ENCODE measurements at regions not wholly inside any gene's neighbourhood (a gene's known extent, or its start where the extent isn't known, plus 50 kb on each side); places are given as distances from the start of the nearest gene placed in this dataset.
"Not testable (repeated sequence)": the region's sequence is repeated elsewhere in the genome, so short reads cannot be mapped to it uniquely, and the experiment has no call there.

DNA sequence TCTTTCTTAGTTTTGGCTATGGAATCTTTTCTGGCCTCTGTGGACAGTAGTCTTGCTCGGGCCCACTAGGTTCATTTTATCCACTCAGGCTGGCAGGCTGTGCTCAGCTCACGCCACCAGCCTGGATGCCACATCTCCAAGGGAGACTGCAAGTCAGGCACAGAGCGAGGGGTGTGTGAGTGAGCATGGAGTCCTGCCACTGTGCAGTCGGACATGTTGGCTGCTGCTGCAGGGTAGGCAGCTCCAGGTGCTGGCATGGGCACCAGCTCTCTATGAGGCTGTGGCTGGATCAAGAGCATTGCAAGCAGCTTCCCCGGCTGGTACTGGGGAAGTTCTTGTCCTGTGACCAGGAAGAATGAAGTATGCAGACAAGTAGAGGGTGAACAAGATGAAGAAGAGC, 158.9 kb downstream of the PCTP start:
- no peak for DNase-seq

DNA sequence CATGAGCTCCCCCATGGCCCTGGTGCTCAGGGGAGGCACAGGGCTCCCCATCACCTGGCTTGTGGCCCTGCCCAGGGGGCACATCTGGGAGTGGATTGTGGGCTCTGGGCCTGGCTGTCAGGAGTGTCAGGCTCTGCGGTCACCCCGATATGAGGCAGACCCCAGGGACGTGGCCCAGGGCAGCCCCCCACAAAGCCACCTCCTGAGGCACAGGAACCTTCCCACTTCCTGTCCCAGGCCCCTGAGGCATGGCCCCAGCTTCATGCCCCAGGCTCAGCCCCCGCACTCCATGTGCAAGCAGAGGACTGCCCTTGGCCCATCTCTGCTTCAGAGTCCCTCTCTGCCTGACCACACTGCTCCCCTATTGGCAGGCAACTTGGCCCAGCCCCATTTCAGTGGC, 160.3 kb downstream of the PCTP start:
- DNase-seq: no peak

DNA sequence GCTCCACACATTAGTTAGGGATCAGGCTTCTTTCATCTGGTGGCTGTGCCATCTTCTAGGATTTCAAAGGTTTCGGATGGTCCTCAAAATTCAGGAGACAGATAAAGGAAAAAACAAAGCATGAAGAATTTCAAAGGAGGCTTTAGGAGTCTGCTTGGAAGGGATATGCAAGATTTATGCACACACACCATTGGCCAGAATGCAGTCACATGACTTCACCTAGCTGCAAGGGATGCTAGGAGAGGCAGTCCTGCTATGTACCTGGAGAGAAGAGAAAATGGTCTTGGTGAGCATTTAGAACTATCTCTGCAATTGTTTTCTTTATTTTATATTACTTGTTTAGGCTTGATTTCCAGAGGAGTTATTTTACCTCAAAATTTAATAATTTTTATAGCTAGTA, 174.6 kb downstream of the PCTP start:
- DNase-seq: no peak

DNA sequence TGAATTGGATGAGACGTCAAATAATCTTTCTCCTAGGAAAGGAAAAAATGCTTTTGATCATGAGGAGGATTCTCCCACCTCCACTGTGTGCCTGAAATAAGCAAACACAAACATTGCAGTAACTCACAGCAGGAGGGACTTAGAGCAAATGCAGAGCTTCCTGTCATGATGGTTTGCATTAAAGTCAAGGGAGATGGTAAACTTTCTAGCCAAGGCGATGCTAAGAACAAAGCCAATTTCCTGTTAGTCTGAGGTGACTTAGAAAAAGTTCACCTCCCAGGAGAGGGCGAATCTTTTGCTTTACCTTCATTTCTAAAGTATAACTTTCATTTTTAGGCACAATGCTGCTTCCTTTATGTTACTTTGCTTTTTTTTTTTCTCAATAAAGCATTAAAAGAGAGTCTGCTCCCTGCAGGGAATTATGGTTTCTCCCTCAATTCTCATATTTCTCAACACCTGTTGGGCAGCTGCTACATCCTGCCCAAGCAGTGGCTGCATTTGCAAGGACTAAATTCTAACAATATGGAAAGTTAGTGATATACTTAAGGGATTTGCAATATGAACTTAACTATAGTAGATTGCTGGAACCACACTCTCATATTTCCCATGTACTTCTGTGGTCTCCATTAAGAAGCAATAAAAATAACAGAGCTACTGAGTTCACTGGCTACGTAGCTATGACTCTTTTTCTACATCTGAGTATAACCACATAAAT, 175.6 kb downstream of the PCTP start:
- no peak for DNase-seq

DNA sequence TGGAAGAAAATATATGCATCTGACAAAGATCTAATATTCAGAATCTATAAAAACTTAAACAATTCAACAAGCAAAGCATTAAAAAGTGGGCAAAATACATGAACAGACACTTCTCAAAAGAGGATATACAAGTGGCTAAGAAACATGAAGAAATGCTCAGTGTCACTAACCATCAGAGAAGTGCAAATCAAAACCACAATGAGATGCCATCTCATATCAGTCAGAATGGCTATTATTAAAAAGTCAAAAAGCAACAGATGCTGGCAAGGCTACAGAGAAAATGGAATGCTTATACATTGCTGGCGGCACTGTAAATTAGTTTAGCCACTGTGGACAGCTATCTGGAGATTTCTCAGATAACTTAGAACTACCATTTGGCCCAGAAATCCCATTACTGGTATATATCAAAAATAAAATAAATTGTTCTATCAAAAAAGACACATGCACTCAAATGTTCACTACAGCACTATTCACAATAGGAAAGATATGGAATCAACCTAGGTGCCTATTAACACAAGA, 179.5 kb downstream of the PCTP start:
- no peak for DNase-seq

DNA sequence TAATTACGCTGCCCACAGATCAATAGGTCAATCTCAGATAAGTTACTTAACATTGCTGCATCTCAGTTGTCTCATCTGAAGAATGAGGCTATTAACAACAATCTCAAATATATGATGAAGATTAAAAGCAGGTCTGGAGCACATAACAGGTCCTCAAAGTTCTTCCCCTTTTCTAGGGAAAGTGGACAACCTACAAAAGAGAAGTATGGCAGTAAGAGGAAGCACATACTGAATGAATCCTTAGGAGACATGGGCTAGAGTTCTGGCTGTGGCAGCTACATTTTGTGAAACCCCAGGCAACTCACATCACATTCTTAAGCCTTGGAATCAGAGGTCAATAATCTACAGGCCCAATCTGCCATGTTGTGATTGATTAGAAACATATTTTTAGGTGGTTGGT, 180.6 kb downstream of the PCTP start:
- DNase-seq: no peak

DNA sequence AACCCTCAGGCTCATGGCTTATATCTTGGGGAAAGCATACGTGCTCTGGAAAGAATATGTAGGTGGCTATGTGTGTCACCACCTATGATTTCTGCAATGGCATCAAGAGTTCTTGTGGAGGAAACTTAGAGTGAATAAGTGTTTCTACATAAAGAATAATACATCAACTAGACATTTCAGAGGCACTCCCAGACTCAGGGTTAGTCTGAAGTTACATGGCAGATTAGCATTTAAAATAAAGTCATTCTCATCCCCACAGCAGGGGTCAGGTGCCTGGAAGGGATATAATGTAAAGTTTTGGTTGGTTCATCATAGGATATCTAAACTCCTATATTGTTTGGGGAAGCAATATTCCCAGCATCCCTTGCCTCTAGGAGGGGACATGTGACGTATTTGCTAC, 182.1 kb downstream of the PCTP start:
- no peak for DNase-seq

DNA sequence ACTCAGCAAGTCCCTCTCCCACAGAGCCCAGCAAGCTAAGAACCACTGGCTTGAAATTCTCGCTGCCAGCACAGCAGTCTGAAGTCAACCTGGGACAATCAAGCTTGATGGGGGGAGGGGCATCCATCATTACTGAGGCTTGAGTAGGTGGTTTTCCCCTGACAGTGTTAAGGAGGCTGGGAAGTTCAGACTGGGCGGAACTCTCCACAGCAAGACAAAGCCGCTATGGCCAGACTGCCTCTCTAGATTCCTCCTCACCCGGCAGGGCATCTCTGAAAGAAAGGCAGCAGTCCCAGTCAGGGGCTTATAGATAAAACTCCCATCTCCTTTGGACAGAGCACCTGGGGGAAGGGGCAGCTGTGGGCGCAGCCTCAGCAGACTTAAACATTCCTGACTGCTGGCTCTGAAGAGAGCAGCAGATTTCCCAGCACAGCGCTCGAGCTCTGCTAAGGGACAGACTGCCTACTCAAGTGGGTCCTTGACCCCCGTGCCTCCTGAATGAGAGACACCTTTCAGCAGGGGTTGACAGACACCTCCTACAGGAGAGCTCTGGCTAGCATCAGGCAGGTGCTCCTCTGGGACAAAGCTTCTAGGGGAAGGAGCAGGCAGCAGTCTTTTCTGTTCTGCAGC, 188.4 kb downstream of the PCTP start:
- DNase-seq: not testable (repeated sequence)

DNA sequence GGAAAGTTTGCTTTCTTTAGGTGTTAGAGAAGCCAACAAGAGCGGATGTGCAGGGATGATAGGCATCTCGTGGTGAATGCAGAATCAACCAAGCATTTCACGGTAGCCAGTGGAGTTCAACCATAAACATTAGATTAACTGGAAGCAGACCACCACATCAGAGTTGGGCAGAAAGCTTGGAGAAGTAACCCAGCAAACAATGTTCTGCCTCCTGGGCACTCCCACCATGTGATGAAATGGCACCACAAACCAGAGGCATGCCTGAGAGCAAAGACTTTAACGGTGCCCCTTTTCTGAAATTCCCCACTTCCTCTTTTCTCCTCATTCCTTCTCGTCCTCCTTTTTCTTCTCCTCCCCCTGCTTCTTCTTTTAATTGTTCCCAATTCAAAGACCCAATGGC, 193.5 kb upstream of the ANKFN1 start:
- DNase-seq: no peak

DNA sequence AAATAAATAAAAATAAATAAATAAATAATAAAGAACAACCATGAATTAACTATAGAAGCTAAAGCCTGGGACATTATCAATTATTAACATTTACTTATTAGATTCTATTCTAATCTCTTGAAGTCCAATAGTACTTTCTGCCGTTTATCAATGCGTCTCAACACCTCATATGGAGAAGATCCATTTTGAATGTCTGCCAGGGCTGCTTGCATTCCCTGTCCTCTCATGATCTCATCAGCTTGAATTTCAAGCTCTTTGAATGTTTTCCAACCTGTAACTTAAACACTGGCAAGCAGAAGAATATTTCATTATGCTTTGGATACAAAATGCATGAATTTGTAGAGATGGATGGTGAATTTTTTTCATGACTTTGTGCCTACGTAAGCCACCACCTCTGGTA, 191.9 kb upstream of the ANKFN1 start:
- no peak for DNase-seq

DNA sequence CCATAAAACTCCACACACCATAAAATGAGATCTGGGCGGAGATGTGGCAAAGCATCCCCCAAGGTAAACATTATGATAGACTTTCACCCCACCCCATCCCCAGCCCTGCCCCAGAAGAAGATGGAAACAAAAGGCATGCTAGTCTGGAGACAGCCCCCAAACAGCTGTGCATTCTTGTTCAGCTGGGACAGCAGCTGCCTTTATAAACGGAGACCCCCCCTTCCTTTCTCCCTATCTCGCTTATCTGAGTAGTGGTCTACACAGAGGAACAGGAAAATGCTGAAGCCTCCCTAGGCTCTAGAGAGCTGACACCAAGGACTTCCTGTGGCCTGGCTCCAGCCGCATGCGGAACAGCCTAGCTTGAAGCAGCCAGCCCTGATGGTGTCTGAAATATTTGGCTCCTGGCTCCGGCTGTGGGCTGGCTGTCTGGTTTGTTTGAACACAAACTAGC, 190.3 kb upstream of the ANKFN1 start:
- DNase-seq: no peak

DNA sequence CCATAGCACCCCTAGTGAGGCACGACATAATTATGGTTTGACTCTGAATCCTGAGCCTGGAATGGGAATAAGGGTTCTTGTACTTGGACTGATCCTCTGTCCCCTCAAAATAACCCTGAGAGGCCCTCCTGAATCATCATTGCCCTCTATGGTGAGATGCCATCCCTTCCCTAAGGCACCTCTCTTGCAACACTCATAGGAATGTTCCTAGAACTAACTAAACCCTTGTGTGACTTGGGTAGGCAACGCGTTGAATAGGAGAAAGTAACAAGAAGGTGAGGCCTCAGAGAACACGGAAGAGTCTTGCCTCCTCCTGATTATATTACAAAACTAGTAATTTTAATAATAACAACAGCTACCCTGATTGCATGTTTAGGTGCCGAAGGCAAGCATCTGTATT, 189.1 kb upstream of the ANKFN1 start:
- DNase-seq: no peak

DNA sequence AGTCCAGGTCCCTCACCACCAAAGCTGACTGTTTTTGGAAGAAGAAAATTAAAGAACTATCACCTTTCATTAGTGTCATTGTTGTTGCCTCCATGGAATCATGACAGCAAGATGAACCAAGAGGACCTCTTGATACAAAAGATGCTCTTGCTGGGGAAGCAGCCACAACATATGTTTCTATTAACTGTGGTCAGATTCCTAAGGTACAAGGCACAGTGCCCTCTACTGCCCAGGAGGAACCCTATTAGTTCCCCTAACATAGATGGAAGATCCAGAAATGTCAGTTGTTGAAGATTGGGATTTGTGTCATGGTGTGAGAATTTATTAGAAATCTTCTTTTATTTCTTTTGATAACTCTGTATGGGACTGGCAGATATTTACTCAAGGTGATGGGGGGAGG, 188.2 kb upstream of the ANKFN1 start:
- DNase-seq: no peak

DNA sequence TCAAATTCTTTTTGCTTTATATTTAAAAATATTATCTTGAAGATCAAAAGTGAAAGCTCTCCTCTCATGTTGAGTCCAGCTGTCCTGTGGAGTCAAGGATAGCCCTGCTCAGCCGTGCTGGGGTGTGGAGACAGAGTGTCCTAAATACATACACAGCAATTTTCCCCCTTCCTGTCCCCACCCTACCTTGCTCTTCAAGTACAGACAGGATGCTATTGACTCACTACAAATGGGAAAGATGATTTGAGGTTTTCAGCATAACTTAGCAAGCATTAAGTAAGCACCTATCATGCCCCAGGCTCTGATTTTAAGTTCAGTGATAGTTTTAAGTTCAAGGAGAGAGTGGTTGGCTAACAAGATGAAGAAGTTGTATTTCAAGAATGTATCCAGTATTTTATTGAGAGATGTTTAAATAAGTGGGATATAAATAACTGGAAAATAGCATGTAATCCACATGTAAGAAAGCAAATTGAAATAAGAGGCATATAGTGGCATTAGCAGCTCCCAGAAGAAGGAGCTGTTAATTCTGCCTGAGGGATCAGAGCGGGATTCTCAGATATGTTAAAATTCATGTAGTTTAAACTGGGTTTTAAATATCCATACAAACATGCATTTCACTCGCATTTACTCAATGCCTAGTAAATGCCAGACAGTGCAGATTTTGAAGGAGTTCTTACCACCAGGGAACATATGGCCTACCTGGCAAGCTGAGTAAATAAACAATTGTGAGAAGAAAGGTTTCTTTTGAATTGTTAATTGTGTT, 183.5 kb upstream of the ANKFN1 start:
- no peak for DNase-seq

DNA sequence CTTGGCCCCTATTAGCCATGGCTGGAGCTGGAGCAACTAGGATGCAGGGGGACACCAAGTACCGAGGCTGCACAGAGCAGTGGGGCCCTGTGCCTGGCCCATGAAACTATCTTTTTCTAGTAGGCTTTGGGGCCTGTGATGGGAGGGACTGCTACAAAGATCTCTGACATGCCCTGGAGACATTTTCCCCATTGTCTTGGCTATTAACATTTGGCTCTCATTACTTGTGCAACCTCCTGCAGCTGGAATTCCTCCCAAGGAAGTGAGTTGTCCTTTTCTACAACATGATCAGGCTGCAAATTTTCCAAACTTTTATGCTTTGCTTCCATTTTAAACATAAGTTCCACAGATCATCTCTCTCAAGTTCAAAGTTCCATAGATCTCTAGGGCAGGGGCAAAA, 174.7 kb upstream of the ANKFN1 start:
- no peak for DNase-seq

DNA sequence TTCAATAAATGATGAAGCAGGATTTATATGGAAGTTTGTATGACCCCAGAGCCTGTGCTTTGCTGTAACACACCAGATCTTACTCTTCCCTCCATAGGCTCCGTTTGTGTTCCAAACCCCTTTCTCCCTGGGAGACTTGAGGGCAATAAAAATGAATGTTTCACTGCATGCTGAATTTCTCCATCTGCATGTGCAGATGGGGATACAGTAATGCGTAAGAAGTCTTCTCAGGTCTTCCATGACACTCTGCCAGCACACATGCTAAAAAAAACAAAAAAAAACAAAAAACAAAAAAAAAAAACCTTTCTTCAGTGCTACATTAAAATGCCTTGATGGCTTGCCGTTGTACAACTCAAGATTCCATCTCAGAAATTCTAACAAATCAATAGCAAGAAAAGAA, 170.2 kb upstream of the ANKFN1 start:
- no peak for DNase-seq

DNA sequence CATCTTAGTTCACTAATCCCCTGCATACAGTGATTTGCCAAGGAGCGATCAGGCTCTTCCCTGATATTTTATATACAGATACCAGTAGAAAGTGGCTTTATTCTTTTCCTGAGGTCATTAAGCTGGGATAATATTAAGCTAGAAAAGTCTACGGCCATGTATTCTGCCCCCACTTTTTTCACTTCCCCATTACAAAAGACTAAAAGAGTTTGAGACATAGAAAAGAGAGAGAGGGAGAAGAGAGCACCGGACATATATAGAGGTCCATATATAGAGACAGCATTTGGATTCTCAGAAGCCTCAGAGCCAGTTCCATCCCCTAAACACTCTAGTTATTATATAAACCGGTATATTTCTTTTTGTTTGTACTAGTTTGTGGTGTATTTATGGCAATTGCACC, 166.5 kb upstream of the ANKFN1 start:
- no peak for DNase-seq

DNA sequence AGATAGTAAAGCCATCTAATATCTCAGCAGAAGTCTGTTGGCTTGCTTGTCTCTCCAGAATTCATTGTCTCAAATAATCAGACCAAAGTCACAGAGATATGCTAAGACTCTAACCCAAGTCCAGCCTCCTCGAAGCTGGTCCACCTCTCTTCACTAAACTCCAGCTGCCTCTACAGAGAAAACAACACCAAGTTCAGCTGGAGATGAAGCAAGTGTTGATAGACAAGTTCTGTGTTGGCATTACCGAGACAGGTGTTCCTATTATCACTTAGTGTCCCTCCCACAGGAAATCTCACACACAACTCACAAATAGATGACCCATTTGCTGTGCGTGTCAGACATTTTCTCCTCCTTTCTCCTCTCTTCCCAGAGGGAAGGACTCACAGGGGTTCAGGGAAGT, 164.4 kb upstream of the ANKFN1 start:
- DNase-seq: no peak

DNA sequence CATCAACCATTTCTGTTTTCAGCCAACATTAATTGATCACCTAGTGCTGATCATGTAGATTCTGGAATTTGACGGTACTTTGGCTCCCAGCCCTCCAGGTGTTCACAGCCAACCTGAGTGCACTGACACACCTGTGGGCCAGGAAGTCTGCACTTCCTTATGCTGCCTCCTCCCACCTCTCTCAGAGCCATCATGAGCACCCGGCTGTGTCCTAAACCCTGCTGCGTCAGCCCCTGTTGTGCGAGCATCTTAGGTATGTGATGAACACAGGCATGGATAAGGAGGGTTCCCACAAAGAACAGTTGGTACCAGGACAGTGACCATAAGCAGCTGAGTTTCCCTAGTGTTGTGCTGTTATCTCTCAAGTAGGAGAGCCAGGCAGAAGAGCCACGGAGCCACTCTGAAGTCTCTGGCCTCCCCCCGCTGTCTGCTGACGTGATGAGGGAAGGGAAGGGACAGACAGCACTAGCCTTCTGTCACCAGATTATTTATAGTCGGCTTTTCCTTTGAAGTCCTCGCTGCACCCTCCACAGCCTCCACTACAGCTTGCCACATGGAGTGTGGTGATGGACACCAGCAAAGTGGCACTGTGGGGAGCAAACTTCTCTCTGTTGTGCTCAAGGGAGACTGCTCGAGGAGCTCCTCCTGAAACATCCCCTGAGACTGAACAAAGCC, 162.8 kb upstream of the ANKFN1 start:
- no peak for DNase-seq

DNA sequence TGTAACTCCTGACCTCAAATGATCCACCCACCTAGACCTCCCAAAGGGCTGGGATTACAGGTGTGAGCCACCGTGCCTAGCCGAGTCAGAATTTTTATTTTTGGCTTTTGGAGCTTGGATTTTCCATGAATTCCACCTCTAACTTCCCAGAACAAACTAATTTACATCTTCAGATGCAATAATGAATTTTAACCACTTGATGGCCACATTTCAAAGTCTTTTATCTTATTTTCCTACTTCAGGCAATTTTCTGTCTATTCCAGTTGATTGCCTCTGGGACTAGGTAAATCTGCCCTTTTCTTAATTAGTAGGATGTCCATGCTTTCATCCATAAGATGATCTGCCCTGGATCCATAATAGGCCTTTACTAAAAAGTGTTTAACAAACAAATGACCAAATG, 156.4 kb upstream of the ANKFN1 start:
- no peak for DNase-seq

DNA sequence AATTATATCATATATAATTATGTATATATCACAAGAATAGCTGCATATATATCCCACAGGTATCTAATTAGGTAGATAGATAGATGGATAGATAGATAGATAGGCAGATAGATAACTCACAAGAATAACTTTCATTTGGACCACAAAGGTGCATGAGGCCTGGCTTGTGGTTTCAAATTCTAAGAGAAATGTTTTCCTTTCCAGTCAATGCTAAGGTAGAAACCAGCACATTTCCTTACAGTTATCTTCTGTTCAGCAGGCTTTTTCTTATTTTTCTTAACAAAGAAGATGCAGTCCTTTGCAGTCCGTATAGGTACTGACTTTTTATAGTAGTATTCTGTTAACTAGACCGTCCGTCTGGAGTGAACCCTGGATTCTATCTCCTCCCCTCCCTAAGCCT, 152.9 kb upstream of the ANKFN1 start:
- DNase-seq: no peak

DNA sequence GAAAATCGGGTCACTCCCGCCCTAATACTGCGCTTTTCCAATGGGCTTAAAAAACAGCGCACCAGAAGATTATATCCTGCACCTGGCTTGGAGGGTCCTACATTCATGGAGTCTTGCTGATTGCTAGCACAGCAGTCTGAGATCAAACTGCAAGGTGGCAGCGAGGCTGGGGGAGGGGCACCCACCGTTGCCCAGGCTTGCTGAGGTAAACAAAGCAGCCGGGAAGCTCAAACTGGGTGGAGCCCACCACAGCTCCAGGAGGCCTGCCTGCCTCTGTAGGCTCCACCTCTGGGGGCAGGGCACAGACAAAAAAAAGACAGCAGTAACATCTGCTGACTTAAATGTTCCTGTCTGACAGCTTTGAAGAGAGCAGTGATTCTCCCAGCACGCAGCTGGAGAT, 150.6 kb upstream of the ANKFN1 start:
- DNase-seq: not testable (repeated sequence)

All from NCI-H774 (cell line).